GM04503 (cell line): ENCODE measurements at regions not wholly inside any gene's neighbourhood (a gene's known extent, or its start where the extent isn't known, plus 50 kb on each side); places are given as distances from the start of the nearest gene placed in this dataset.

ENCODE experiments used
- DNase-seq: peaks from one replicate; pipeline ENCODE4 v3.0.0-alpha.2; 2012; ENCODE audit warnings: low read depth

DNA sequence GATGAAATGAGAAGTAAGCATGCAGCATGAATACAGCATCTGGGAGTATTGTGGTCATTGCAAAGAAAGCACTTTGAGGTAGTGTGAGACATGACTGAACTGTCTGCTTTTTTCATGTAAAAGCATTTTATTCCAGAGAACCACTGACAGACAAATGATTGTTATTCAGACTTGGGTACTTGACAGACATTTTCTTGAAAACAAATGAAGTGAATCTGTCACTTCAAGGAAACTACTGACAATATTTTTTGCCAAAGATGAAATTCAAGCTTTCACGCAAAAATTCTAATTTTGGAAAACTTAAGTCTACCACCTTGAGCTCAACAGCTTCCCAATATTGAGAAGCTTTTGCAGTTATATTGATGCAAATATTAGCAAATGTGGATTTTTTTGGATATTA lies 255.7 kb downstream of the ARL6IP6 start:
- no peak for DNase-seq

- no peak for DNase-seq
These were observed 253.3 kb downstream of the ARL6IP6 start for GRCh38 chr2:152971685-152972084.

DNA sequence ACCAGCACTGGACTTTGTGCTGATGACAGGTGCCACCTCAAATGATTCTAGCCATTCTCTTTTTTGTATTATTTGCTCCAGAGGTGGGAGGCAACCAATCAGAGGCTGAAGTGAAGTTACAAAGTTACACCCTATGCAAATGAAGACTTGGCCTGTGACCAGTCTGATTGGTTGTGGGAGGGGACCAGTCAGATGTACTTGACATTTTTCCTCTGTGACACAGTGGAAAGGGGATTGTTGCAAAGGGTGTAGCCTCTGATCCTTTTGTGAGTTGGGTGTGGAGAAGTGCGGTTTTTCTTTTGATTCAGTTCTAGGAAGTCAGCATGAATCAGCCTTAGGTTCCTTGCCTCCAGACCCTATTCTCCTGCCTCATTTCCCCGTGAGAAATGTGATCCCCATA lies 244.0 kb downstream of the ARL6IP6 start:
- no peak for DNase-seq

GRCh38 chr2:152961351-152961750 lies 242.9 kb downstream of the ARL6IP6 start:
- DNase-seq, result no peak

DNA sequence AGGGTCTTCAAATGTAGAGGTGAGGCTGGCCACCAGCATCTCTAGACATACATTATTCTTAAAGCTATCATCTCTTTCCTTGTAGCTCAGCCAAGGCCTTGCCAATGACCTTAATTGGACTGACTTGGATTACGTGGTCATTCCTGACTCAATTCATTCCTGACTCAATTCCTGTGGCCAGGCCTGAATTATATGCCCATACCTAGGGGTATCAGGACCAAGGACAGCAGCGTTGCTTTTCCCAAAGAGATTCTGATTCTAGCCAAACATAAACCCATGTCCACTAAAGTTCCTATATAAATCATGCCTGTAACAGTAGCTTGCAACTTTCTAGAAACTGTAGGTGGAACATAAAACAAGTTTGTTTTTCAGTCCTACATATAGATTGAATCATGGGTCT lies 231.7 kb downstream of the ARL6IP6 start:
- no peak for DNase-seq

DNA sequence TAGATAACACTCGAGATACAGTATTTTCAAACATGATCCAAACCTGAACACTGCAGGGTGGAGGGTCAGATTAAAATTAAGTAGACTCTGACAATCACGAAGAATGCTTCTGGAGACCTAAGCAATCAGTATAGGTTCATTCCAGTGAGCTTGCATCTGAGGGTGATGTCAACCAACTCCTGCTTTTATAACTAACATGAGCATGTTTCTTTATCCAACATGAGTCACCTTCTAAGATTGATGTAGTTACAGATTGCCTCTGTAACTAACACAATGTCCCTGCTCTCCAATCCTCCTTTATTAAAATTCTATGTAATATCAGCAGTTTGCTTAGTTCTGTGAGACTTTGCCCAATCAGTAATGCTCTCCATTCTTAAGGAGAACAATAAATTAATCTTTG lies 225.7 kb downstream of the ARL6IP6 start:
- DNase-seq, result no peak

DNA sequence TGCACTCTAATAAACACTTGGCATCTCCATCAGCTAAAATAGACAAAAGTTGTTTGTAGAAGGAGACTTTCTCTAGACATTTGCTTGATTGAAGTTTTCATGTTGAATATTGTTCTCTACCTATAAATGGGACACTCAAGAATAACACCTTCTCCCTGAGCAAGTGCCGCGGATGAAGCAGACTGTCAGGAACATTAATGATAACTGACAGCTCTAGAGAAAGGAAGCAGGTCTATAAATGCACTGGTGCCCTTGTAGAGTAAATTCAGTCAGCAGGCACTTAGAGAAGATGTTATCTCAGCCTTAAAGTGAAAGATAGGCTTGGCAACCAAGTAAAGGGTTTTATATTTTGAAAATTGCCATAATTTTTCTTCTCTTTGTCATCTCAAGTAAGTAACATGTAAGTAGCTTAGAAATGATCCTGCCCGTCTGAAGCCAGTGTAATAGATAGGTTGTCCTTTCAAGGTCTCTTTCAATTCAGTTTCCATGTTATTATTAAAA lies 224.6 kb downstream of the ARL6IP6 start:
- DNase-seq, result no peak

GRCh38 chr2:152930501-152930900 lies 212.1 kb downstream of the ARL6IP6 start:
- no peak for DNase-seq

GRCh38 chr2:152929628-152930027 lies 211.2 kb downstream of the ARL6IP6 start:
- no peak for DNase-seq

DNA sequence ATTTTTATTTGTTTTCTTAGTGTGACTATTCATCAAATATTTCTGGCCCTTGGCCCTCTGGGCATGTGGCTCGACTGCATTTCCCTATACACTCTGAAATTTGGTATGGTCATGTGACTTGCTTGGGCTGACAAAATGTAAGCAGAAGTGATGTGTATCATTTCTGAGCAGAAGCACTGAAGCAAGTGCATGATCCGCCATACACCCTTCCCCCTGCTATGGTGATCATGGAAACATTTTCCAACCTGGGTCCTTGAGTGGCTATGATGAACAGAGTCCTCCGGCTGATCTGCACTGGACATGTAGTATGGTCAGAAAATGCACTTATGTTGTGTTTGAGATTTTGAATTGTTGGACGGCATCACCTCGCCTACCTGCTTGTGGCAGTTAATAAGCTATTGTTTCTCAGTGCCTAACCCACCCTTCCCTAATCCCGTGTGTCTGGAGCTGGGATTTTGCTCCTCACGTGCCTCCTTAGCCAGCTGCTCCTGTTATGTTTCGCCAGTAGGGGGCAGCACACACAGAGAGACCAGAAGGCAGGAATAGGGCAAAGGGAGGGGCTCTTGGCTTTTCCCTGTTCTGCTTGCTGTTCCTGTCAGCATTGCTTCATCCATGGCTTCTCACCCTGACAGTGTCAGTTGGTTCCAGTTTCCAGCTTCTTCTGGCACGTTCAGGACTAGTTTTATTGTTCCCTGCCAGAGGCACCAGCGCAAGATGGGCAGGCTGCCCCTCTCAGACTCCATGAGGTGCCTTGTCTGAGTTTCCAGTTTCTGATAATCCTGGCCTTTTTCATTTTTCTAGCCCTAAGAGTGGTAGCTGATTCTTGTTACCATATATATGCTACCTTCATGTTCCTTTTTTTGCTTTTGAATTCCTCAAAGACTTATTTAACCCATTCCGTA lies 207.4 kb downstream of the ARL6IP6 start:
- peak; percentile 1 for DNase-seq

DNA sequence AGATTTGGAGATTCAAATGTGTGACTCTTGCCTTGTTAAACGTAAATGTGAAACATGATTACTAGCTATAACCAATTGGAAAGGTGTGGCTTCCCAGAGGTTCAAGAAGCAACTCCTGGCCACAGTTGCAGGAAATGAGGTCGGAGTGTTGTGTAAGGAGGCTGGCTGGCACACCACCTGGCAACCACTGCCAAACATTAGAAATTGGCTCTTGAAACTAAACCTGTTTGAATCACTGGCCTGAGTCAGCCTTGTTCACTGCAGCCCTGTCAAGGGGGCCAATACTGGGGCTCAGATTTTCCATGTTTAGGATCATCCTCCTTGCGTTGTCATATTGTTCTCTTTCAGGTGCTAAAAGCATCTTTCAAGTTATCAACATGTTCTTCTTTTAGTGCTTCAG lies 206.3 kb downstream of the ARL6IP6 start:
- DNase-seq, result no peak

GRCh38 chr2:152924219-152924618 lies 205.8 kb downstream of the ARL6IP6 start:
- DNase-seq, result no peak

- no peak for DNase-seq
These were observed 202.4 kb downstream of the ARL6IP6 start for GRCh38 chr2:152920846-152921245.

DNA sequence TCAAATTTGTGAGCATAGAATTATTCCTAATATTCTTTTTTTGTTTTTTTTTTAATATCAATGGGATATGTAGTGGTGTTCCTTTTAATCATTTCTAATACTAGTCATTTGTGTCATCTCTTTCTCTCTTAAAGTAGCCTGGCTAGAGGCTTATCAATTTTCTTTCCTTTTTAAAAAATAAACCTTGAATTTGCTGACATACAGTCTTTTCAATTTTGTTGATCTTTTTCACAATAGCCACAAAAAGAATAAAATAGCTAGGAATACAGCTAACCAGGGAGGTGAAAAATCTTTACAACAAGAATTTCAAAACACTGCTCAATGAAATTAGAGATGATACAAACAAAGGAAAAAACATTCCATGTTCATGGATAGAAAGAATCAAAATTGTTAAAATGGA lies 192.6 kb downstream of the ARL6IP6 start:
- no peak for DNase-seq

GRCh38 chr2:152907046-152907445 lies 188.6 kb downstream of the ARL6IP6 start:
- no peak for DNase-seq

DNA sequence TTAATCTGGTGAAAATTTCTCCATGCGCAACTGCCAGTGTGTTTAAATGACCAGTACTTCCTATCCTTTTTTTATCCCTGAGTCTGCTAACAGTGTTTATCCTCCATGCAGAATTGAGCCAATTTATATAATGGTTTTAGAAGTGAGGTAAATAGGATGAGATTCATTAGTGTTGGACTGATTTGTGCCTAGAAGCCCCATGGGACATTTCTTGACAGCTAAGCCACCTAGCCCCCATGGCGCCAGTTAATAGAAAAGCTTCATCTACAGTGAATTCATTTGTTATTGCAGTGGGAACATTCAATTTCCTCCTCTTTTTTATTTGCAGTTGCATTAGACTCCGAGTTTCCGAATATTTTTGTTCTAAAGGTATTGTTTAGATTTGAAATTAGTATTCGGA lies 175.6 kb downstream of the ARL6IP6 start:
- no peak for DNase-seq

DNA sequence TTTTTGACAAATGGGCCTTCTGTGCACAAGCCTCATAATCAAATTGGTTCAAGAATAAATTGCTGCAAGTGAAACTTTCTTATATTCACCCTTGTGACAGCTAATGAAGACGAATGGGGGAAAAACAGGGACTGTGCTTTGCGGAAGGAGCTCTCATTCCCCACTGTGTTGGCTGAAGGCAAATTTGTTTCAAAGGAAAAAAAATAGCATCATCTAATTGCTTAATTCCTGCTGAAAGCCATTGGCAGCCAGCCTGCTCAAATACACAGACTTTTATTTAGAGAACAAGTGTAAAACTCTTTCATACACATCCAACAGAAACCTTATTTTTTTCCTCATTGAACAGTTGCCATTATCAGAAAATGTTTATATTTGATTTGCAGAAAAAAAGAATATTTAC lies 172.3 kb downstream of the ARL6IP6 start:
- DNase-seq, result no peak

GRCh38 chr2:152883951-152884487 lies 165.6 kb downstream of the ARL6IP6 start:
- DNase-seq, result no peak

DNA sequence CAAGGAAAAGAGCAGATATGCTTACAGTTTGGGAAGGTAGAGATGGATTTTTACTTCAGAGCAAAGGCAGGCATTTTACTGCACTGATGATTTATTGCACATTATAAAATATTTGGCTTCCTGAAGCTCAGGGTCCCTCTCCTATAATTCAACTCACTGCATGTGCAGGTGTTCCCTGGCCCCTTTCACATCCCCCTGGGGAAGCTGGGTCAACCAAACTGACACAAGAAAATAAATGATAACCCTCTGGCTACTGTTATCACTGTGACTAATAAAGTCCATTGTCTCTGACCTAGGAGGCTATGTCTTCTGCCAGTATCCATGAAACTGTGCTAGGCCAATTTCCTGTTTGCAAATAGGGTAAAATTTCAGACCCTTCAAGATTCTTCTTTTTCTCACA lies 163.1 kb downstream of the ARL6IP6 start:
- no peak for DNase-seq

DNA sequence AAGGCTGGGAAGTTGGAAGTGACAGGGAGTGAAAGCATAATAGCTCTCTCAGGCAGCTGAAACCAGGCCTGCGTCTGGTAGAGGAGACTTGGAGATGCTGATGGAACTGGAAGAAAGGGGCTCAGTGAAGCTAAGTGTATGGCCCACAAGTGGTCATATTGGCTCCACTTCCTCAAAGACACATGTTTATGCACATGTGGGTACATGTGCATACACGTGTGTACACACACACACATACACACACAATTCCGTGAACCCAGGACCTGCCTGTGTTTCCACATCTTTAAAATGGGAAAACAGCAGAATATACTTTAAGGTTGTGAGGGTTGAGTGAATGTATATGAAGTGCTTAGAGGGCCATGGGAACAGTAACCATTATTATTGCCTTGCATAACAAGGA lies 160.9 kb downstream of the ARL6IP6 start:
- DNase-seq, result no peak

GRCh38 chr2:152875701-152876695 lies 157.6 kb downstream of the ARL6IP6 start:
- DNase-seq, result peak; percentile 36

GRCh38 chr2:152874955-152875354 lies 156.5 kb downstream of the ARL6IP6 start:
- DNase-seq, result no peak
